GM03348 (cell line): ENCODE measurements at regions not wholly inside any gene's neighbourhood (a gene's known extent, or its start where the extent isn't known, plus 50 kb on each side); places are given as distances from the start of the nearest gene placed in this dataset.
"Not testable (repeated sequence)": the region's sequence is repeated elsewhere in the genome, so short reads cannot be mapped to it uniquely, and the experiment has no call there.

Experiments
- DNase-seq: peaks from one replicate; pipeline ENCODE4 v3.0.0; 2012; ENCODE audit warnings: low spot score

- DNase-seq, result not testable (repeated sequence)
These were observed 111.6 kb downstream of the CRLF3 start for GRCh38 chr17:30712859-30713258.

- not testable (repeated sequence) for DNase-seq
These were observed 112.6 kb downstream of the CRLF3 start for GRCh38 chr17:30711626-30712507.

GRCh38 chr17:30711176-30711575, 113.3 kb downstream of the CRLF3 start:
- DNase-seq, result not testable (repeated sequence)

GRCh38 chr17:30710276-30711088, 114.0 kb downstream of the CRLF3 start:
- not testable (repeated sequence) for DNase-seq

GRCh38 chr17:30709561-30710275, 114.8 kb downstream of the CRLF3 start:
- peak; percentile 36 for DNase-seq

GRCh38 chr17:30709096-30709495, 115.4 kb downstream of the CRLF3 start:
- DNase-seq, result peak; percentile 44

- peak; percentile 82 for DNase-seq
These were observed 116.0 kb downstream of the CRLF3 start for GRCh38 chr17:30708241-30709078.

GRCh38 chr17:30707724-30708240, 116.7 kb downstream of the CRLF3 start:
- not testable (repeated sequence) for DNase-seq

GRCh38 chr17:30706461-30707335, 117.8 kb downstream of the CRLF3 start:
- not testable (repeated sequence) for DNase-seq

- not testable (repeated sequence) for DNase-seq
These were observed 118.5 kb downstream of the CRLF3 start for GRCh38 chr17:30706004-30706403.

- no peak for DNase-seq
These were observed 122.9 kb downstream of the CRLF3 start for GRCh38 chr17:30701498-30701989.

- DNase-seq, result not testable (repeated sequence)
These were observed 123.7 kb downstream of the CRLF3 start for GRCh38 chr17:30700833-30701232.

- DNase-seq, result peak; percentile 74
These were observed 126.7 kb downstream of the CRLF3 start for GRCh38 chr17:30697619-30698460.

GRCh38 chr17:30696234-30696633, 128.3 kb downstream of the CRLF3 start:
- no peak for DNase-seq

- DNase-seq, result not testable (repeated sequence)
These were observed 129.2 kb downstream of the CRLF3 start for GRCh38 chr17:30695265-30695811.

GRCh38 chr17:30693772-30694171, 130.7 kb downstream of the CRLF3 start:
- not testable (repeated sequence) for DNase-seq

- not testable (repeated sequence) for DNase-seq
These were observed 135.1 kb downstream of the CRLF3 start for GRCh38 chr17:30689266-30690000.
